Natural killer cell (primary cell): ENCODE measurements at regions not wholly inside any gene's neighbourhood (a gene's known extent, or its start where the extent isn't known, plus 50 kb on each side); places are given as distances from the start of the nearest gene placed in this dataset.
"Not testable (repeated sequence)": the region's sequence is repeated elsewhere in the genome, so short reads cannot be mapped to it uniquely, and the experiment has no call there.

Experiments
- ATAC-seq, 3 donors: fragments of 150-1000 bp in 2 of 3; fragments of 200-7000 bp in 1 of 3; cut with Tn5 transposase; 1 replicate in 1 of 3; 2 replicates in 2 of 3; pipeline ENCODE4 v1.10.0; 2021; ENCODE audit warnings: mild to moderate bottlenecking in 2 of 3, moderate library complexity in 2 of 3
- DNase-seq, 2 donors: peaks; one replicate each; pipeline versions ENCODE4 v3.0.0 to v3.0.0-alpha.2; 2013 to 2021; ENCODE audit warnings: mixed read lengths in 1 of 2
- H3K27ac ChIP-seq: one replicate; pipeline ENCODE4 v1.5.1; 2013; ENCODE audit warnings: mild to moderate bottlenecking, low read length
- H3K27me3 ChIP-seq: one replicate; pipeline ENCODE4 v1.6.1; 2013; ENCODE audit warnings: low read length; ENCODE audit not compliant: control insufficient read depth, insufficient read depth
- H3K36me3 ChIP-seq: one replicate; pipeline ENCODE4 v1.6.1; 2013; ENCODE audit warnings: low read length; ENCODE audit not compliant: control insufficient read depth, insufficient read depth
- H3K4me1 ChIP-seq: one replicate; pipeline ENCODE4 v1.6.1; 2013; ENCODE audit warnings: low read length; ENCODE audit not compliant: control insufficient read depth, insufficient read depth
- H3K4me3 ChIP-seq: one replicate; pipeline ENCODE4 v1.5.1; 2013; ENCODE audit warnings: low read length
- H3K9me3 ChIP-seq: one replicate; pipeline ENCODE4 v1.6.1; 2013; ENCODE audit warnings: low read length; ENCODE audit not compliant: control insufficient read depth, insufficient read depth
- H3K27ac Mint-ChIP-seq, 2 donors: one replicate each; pipeline ENCODE4 v1.8.0; 2022; ENCODE audit warnings: mild to moderate bottlenecking in 2 of 2, mixed read lengths in 2 of 2, moderate library complexity in 1 of 2
- H3K27me3 Mint-ChIP-seq, 2 donors: one replicate each; pipeline ENCODE4 v1.8.0; 2022; ENCODE audit warnings: low read depth in 2 of 2, mixed read lengths in 2 of 2
- H3K36me3 Mint-ChIP-seq: one replicate; pipeline ENCODE4 v1.8.0; 2022; ENCODE audit warnings: mixed read lengths
- H3K4me1 Mint-ChIP-seq, 2 donors: one replicate each; pipeline ENCODE4 v1.8.0; 2022; ENCODE audit warnings: mixed read lengths in 2 of 2
- H3K4me3 Mint-ChIP-seq: one replicate; pipeline ENCODE4 v1.8.0; 2022; ENCODE audit warnings: mild to moderate bottlenecking, moderate library complexity, mixed read lengths
- H3K9me3 Mint-ChIP-seq, 2 donors: one replicate each; pipeline ENCODE4 v1.8.0; 2022; ENCODE audit warnings: mixed read lengths in 2 of 2
- CTCF ChIP-seq: fragments of 200-600 bp; IDR thresholded peaks from one replicate; pipeline ENCODE4 v1.8.0; 2022; ENCODE audit warnings: antibody characterized with exemption
- WGBS: methylation state at CpG from one replicate; pipeline ENCODE4 v1.1.7; 2013; ENCODE audit warnings: missing lambda C conversion rate; ENCODE audit not compliant: insufficient coverage; 5-methylcytosine and 5-hydroxymethylcytosine counted together
- intact Hi-C: fragments of 100-400 bp; cut with micrococcal nuclease; formaldehyde crosslinking; loops from one replicate; pipeline ENCODE4 v1.14.2; 2022

GRCh38 chrX:122219735-122220134 is 964.3 kb upstream of the GRIA3 start:
- no peak for DNase-seq
- Mint-ChIP-seq H3K36me3 (no peaks in the 10 kb centered on the region), H3K4me3 (no peak overlapping the region), H3K27ac (no peak overlapping the region), H3K4me1 (no peaks in the 10 kb centered on the region), H3K27me3 (no peaks in the 10 kb centered on the region), H3K9me3 (peaks cover 0 to 5% of the 10 kb centered on the region in 2 donors)
- WGBS: 86% methylated on average over 2 of the region's 3 CpGs
- H3K9me3 ChIP-seq: no peaks in the 10 kb centered on the region
- TF ChIP-seq CTCF: no peak
- no peaks in the 10 kb centered on the region for H3K27me3 ChIP-seq
- ATAC-seq: no peak
- no peaks in the 10 kb centered on the region for H3K36me3 ChIP-seq
- no peak overlapping the region for H3K27ac ChIP-seq
- intact Hi-C loops: no loop called here
- no peaks in the 10 kb centered on the region for H3K4me1 ChIP-seq
- no peak overlapping the region for H3K4me3 ChIP-seq

GRCh38 chrX:122220644-122221373 is 963.3 kb upstream of the GRIA3 start:
- Mint-ChIP-seq H3K4me1 (no peaks in the 10 kb centered on the region), H3K4me3 (no peak overlapping the region), H3K27me3 (no peaks in the 10 kb centered on the region), H3K27ac (no peak overlapping the region), H3K36me3 (no peaks in the 10 kb centered on the region), H3K9me3 (peaks cover 2 to 16% of the 10 kb centered on the region in 2 donors)
- no peaks in the 10 kb centered on the region for H3K4me1 ChIP-seq
- no peak for DNase-seq
- no peak overlapping the region for H3K27ac ChIP-seq
- no peak for ATAC-seq
- 53% methylated on average over 3 of the region's 3 CpGs for WGBS
- no peaks in the 10 kb centered on the region for H3K36me3 ChIP-seq
- no peak overlapping the region for H3K4me3 ChIP-seq
- no peaks in the 10 kb centered on the region for H3K27me3 ChIP-seq
- intact Hi-C loops: no loop called here
- TF ChIP-seq CTCF: no peak
- H3K9me3 ChIP-seq: no peaks in the 10 kb centered on the region

GRCh38 chrX:122221810-122222209 is 962.3 kb upstream of the GRIA3 start:
- not testable (repeated sequence) for ATAC-seq, H3K27ac Mint-ChIP-seq, H3K9me3 ChIP-seq

GRCh38 chrX:122224137-122224536 is 959.9 kb upstream of the GRIA3 start:
- H3K9me3 ChIP-seq, DNase-seq, H3K4me3 Mint-ChIP-seq, H3K4me1 Mint-ChIP-seq, H3K27ac ChIP-seq, H3K36me3 Mint-ChIP-seq, ATAC-seq, H3K4me3 ChIP-seq, H3K27me3 Mint-ChIP-seq, H3K27me3 ChIP-seq, intact Hi-C loops, H3K27ac Mint-ChIP-seq, H3K36me3 ChIP-seq, H3K4me1 ChIP-seq: not testable (repeated sequence)
- peaks cover 3 to 17% of the 10 kb centered on the region in 2 donors for H3K9me3 Mint-ChIP-seq
- WGBS: 62% methylated on average over 4 of the region's 9 CpGs

More at GRCh38 chrX:122221810-122222209, 962.3 kb upstream of the GRIA3 start:
- H3K27ac ChIP-seq, H3K27me3 ChIP-seq, H3K4me3 Mint-ChIP-seq, H3K4me3 ChIP-seq, DNase-seq, H3K4me1 ChIP-seq, H3K36me3 Mint-ChIP-seq, intact Hi-C loops, H3K36me3 ChIP-seq, H3K27me3 Mint-ChIP-seq, H3K4me1 Mint-ChIP-seq: not testable (repeated sequence)
- WGBS: 61% methylated on average over 4 of the region's 4 CpGs
- H3K9me3 Mint-ChIP-seq: peaks cover 3 to 17% of the 10 kb centered on the region in 2 donors
